Suppressor macrophage (primary cell): ENCODE measurements at regions not wholly inside any gene's neighbourhood (a gene's known extent, or its start where the extent isn't known, plus 50 kb on each side); places are given as distances from the start of the nearest gene placed in this dataset.

Experiments
- DNase-seq, 4 experiments: peaks; one replicate each; pipeline ENCODE4 v3.0.0-alpha.2; 2020 to 2022

DNA sequence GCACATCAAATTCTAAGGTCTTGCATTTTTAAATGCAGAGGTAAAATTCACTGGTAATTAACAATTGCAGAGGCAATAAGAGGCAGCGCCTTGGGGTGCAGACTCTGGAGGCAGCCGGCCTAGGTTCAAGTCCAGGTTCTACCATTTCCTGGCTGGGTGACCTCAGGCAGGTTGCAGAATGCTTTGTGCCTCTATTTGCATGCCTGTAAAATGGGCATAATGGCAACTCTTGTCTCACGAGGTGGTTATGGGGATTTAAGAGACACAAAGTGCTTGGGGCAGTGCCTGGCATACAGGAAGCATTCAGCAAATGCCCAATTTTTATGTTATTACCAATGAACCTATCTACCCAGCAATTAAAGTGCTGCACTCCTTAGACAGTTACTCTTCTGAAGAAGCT is 180.0 kb upstream of the LHX5 start:
- no peak for DNase-seq

DNA sequence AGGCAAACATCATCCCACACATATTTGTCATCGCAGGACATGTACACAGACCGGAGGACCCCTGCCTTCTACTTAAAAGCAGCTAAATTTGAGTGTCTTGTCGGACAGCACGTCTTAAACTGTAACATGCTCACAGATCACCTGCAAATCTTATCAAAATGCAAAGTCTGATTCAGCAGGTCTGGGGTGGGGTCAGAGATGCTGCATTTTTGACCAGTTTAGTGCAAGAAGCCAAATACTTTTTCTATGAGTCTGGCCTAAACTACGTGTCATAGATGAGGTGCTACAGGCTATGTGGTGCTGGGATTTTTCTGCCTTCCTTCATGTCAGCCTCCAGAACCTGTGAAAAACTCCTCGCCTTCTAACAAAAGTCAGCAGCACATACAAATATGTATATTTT is 178.8 kb upstream of the LHX5 start:
- no peak for DNase-seq

DNA sequence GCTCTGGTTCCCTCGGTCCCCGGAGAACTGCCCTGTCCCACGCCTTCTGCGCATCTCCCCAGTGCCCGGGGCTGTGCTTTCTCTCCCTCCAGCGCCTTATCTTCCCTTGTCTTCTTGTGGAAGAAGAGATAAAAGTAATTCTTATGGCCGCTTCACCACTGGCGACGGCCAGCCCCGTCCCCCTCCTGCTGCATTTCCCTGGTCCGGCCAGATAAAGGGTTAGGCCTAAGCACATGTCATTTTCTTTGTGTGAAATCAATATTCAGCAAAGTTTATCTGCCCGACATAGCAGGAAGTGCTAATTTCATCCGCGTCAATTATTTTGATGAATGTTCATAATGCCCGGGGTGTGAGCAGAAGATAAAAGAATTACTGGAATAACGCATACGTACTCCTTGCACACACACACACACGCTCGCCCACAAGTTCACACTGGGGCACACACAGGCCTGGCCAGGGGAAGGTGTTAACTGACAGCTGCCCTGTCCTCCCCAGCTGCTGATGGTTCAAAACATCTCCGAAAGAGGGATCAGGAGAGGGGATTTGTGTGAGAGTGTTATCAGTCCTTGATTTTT is 177.7 kb upstream of the LHX5 start:
- DNase-seq: no peak

DNA sequence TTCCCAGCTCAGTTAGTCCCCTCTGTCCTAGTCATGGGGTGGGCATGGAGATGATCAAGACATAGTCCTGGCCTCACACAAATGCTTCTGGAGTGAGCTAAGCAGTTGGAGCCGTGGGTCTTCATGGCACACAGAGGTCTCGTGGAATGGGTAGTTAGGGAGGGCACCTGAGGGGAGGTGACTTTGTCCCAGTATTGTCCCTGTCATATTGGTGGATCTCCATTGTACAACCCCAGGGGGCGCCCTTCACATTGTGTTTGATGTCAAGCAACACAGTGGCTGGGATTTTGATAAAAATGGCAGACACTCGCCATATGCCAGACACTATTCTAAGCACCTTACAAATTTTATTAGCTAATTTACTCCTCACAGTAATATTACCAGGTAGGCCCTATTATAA is 175.4 kb upstream of the LHX5 start:
- DNase-seq: peak in 2 of 4 experiments; percentile 1 to 32

DNA sequence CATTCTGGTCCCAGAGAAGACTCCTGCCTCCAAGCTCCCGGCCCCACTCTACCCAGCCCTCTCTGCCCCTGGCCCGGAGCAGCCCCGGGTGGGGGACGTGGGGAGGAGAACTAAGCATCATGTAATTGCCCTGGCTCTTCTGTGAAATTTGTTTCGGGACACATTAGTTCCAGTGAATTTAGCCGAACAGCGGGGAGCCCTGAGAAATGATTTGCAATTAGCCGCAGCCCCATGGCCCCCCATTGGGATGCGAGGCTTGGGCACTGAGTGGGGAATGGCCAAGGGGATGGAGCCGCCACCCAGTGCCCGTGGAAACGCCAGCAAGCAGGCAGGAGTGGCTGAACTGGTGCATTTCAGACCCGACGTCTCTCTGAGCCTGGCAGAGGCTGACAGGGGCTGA is 173.9 kb upstream of the LHX5 start:
- DNase-seq: no peak

DNA sequence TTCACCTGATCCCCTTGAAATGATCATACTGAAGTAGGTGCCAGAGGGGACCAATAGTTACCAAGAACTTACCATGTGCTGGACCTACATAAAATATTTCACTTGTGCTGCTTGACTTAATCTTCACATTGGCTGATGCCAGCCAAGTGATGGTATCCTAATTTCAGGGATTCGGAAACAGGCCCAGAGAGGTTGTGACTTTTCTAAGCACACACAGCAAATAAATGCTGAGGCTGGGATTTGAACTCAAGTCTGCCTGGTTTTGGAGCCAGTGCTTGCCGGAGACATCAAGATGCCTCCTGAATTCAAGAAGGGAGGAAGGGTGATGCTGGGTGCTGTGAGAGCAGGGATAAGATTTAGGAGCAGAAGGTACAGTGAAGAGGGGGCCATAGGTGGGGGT is 173.5 kb upstream of the LHX5 start:
- DNase-seq: no peak

DNA sequence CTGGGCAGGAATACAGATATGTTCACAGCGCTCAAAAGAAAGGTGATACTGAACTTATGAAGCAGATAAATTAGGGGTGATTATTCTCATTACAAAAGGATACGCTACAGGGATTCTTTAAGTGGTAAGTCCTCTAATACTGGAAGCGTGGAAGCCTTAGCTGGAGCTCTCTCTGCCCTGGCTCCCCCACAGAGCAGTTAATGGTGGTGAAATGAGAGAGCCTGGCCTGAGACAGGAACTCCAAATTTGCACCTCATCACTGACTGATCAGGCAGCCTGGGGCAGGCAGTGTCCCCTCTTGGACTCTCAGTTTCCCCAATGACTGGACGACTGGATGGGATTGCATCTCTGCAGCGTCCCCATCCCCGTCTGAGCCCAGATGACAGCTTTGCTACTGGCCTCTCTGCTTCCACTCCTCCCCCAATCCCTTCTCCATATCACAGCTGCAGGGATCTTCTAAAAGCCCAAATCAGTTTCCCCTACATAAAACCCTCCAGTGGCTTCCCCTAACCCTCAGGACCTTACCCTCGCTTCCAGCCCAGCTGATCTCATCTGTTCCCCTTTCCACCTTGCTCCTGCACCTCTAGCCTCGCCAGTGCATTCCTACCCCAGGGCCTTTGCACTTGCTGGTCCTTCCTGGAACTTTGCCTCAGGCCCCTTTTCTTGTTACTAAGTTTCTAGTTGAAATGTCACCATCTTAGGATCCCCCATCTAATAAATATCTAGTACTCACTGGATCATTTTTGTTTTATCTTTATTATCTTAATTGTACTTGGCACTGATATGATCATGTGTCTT is 171.7 kb upstream of the LHX5 start:
- DNase-seq: no peak

DNA sequence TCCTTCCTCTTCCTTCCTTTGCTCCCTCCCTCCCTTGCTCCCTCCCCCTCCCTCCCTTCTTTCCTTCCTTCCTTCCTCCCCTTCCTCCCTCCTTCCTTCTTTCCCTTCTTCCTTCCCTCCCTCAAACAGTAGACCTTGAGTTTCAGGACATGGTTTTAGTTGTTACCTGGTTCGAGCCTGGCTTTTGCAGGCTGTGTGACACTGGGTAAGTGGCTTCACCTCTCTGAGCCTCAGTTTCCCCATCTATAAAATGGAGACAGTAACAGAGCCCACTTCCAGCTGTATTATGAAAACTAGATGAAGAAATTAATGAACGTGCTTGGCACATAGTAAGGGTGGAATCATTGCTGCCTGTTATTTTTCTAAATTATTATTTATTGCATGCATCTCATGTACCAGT is 171.0 kb upstream of the LHX5 start:
- DNase-seq: no peak

DNA sequence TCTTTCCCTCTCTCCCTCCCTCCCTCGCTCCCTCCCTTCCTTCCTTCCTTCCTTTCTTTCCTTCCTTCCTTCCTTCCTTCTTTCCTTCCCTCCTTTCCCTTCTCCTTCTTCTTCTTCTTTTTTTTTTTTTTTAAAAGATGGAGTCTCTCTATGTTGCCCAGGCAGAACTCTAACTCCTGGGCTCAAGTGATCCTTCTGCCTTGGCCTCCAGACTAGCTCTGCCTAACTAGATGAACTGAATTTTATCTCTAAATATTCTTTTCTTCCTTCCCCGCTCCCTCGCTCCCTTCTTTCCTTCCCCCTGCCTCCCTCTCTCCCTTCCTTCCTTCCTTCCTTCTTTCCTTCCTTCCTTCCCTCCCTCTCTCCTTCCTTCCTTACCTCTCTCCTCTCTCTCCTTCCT is 170.5 kb upstream of the LHX5 start:
- no peak for DNase-seq

DNA sequence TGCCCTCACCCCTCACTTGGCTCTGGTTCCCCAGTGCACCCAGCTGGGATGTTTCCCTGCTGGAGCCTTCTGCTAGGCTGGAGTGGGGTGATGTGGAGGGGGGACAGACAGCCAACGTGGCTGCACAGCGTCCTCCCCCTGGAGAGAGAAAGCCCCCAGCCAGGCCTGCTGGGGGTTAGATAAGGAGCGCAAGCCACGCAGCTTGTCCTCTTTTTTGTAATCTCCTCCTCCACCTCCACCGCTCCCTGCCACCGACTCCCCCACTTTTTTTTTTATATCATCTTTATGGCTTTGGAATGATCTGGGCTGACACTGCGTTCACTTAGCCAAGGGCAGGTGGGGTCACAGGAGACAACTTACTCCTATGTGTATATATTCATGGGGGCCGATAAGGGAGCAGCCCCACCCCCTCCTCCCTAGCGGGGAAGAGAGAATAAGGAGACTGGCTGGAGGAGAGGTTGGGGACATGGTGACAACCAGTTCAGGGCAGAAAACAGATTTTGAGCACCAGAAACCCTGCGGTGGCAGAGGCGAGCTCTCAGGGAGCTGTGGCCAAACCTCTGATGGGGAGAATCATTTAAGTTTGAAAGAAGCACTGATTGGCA is 169.9 kb upstream of the LHX5 start:
- DNase-seq: no peak

DNA sequence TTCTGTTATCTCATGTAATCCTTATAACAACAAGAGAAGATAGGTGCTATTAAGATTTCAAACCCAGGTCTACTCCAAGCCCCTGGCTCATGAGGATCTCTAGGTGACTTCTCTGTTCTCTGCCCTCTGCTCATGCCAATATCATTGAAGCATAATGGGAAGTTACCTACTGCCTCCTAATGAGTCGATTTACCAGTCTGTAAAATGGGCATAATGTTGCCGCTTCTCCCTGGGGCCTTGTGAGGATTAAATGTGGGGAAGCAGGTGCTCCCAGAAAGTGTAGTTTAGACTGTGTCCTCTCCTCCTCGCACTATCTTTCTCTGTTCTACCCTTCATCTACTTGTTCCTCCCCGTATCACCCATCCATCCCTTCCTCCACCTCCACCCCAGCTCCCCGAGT is 169.2 kb upstream of the LHX5 start:
- no peak for DNase-seq

DNA sequence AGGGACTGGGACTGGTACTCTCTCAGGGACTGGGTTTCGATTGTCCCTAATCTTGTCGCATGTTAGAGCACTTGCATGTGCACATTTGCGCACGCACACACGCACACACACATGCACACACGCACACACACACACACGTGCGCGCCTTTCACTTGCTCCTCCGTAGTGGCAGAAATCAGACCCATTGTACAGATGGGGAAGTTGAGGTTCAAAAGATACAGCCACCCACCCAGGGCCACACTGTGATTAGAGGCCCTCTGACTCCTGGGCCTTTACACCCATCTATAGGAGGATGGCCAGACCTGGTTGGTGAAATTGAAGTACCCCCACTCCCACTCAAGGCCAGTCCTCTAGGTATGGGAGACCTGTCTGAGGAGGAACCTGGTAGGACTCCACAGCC is 167.8 kb upstream of the LHX5 start:
- DNase-seq: no peak

DNA sequence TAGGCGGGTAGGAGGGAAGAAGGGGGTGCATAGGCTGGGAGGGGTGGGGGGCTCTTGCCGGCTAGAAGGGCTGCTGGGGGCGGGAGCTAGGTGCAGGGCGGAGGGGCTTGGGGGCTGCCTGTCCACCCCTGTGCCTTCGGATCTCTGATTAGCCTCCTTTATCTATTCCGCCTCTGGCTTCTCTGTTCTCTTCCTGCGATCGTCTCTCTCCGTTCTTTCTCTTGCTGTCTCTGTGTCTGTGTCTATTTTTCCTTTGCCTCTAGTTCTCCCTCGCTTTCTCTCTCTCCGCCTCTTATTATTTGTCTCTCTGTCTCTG is 166.7 kb upstream of the LHX5 start:
- no peak for DNase-seq

DNA sequence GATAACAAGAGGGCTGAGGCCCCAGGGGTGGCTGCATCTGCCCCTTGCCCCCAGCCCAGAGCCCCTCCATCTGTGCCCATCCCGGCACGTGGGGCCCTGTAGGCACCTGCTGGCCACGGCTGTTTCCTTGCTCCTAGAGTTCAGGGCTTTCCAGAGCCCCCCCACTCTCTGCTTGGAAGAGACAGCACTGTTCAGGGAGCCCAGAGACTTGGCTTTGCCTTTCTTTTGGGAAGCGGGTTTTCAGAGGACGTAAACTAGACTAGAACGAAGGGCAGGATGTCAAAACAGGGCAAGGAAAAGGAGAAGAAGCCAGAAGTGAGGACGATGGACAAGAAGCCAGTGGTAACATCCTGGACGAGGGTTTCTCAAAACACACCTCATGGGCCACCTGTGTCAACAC is 163.3 kb upstream of the LHX5 start:
- no peak for DNase-seq

DNA sequence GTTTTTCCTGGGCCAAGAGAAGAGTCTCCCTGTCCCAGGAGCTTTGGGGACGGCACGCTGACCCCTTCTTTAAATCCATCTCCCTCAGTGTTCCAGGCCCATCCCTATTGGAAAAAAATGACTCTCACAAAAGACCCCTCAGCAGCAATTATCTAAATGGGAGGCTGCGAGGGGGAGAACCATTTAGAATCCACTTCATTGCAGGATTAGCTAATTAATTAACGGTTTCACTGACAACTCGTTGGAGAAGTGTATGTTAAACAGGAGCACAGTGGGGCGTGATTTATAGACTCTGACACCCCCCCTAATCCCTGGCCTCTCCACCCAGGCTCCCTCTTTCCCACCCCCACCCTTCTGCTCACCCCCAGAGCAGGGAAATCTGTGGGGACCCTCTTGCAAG is 162.8 kb upstream of the LHX5 start:
- DNase-seq: no peak

DNA sequence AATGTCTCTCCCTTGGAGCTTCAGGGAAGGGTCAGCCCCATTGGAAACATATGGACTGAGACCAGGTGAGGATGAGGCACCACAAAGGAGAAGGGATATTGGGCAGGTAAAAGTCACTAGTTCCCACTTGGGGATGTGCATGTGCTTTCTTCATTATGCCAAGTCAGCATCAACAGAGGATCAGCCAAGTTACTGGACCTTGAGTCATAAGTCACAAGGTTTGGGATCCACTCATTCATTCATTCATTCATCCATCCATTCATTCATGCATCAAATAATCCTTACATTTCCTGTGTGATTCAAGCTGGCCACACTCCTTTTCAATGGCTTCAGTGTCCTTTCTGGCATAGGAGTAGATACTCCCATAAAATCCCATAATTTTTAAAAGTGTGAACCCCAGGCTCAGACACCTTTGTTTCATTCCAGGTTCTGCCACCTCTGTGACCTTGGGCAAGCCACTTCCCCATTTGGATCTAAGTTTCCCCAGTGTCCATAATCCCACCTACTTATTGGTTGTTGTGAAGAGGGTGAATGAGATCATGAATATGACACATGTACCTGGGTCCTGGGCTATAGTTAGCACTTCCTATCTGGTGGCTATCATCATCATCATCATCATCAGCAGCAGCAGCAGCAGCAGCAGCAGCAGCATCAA is 162.1 kb upstream of the LHX5 start:
- DNase-seq: no peak

DNA sequence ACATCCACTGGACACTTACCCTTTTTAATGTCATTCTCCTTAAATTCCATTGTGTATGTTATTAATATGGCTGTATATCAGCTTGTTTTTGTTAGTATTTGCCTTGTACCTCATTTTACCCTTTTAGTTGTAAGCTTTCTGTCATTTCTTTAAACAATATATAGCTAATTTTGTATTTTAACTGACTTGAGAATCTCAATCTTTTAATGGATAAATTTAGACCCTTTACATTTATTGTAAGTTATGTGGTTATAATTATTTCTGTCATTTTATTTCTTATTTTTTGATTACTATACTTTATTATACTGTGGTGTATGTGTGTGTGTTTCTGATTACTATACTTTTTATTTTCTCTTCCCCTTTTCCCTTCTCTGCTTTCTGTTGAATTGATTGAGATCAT is 159.0 kb upstream of the LHX5 start:
- DNase-seq: no peak

DNA sequence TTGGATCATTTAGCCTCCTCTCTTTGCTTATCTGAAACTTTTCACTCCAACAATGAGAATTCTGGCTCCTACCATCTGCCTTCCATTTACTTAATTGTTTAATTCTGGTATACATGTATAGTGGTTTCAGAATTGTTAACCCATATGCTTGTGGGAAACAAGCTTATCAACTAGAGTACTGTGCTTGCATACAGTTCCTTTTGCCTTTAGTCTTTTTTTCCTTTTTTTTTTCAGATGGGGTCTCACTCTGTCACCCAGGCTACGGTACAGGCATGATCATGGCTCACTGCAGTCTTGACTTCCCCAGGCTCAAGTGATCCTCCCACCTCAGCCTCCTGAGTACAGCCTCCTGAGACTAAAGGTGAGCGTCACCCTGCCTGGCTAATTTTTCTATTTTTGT is 153.8 kb upstream of the LHX5 start:
- no peak for DNase-seq

DNA sequence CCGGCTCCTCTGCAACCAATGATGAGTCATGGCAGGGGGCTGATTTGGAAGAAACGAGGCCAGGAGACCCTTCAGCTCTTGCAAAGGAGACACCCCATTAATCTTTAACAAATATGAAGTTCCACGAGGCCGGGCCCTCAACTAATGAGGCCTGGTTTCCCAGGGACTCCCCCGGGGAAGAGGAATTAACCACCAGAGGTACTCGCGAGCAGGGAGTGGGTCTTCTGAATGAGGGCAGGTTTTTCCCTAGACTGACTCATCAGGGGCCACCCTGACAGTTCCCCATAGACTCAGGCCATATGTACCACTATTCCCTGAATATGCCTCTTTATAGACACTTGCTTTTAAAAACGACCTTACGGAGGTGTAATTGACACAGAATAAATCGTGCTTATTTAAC is 150.7 kb upstream of the LHX5 start:
- DNase-seq: no peak

DNA sequence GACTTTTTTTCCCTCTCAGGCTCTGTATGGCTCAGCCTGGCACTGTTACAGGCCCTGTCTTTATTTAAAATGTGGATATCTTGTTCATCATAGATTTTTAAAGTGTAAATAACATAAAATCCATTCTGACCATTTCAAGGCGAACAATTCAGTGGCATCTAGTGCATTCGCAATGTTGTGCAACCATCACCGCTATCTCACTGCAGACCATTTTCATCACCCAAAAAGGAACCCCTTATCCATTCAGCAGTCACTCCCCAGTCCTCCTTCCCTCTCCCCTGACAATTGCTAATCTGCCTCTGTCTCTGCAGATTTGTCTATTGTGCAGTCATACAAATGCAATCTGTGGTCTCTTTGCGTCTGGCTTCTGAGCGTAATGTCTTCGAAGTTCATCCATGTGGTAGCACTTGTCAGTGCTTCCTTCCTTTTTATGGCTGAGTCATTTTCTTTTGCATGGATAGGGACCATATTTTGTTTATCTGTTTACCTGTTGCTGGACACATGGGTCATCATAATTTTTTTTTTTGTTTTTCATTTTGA is 148.8 kb upstream of the LHX5 start:
- no peak for DNase-seq

DNA sequence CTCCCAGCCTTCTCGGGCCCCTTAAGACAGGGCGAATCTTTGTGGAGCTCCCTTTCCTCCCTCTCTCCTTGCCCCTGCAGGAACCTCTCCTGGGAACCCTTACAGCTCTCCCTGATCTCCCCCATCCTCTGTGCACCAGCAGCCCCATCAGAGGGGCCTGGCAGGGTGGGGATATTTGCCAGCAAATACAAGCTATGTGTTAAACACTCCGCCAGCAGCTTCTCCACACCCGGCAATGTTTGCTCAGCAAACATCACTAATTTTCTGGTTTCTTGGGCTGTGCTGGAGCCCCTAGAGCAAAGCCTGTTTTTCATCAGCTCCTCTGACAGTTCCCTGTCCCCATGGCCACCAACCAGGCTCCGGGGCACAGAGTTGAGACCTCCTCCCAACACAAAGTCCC is 147.5 kb upstream of the LHX5 start:
- DNase-seq: no peak

DNA sequence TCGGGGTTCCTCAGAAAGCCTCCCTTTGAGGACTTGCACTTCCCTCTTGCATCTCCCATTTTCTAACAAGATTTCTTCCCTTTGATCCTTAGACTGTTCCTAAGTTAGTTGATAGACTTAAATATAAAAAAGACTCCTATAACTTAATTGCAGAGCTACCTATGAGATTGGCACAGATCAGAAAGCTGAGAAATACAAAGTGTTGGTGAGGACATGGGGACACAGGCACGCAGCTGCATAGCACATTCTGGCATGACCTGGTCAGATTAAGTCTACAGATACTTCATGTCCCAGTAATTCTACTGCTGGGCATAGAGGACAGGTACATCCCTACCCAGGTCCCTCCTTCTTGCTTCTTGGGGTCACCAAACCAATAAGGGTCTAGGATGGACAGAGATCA is 141.7 kb upstream of the LHX5 start:
- DNase-seq: no peak

DNA sequence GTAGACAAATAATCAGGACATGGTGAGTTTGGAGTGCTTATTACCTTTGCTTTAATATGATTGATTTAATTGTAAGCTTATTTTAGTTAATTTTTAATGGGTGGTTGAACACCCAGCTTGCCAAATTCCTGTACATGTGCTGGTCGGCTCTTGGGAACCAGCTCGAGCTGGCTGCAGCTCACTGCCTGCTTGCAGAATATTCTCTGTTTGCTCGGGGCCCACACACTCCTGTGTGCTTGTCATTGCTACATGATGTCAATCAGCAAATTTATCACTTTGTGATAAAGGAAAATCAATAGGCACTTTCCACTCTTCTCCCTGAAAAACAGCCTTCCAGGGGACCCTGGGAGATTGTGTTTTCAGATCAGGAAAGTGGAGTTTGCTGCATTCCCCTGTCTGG is 141.1 kb upstream of the LHX5 start:
- DNase-seq: no peak
